GM21390 (cell line): ENCODE measurements at regions not wholly inside any gene's neighbourhood (a gene's known extent, or its start where the extent isn't known, plus 50 kb on each side); places are given as distances from the start of the nearest gene placed in this dataset.

ENCODE experiments used
- ATAC-seq: cut with Tn5 transposase; IDR thresholded peaks from one replicate; pipeline ENCODE4 v1.9.1; 2021; ENCODE audit not compliant: unreplicated experiment

DNA sequence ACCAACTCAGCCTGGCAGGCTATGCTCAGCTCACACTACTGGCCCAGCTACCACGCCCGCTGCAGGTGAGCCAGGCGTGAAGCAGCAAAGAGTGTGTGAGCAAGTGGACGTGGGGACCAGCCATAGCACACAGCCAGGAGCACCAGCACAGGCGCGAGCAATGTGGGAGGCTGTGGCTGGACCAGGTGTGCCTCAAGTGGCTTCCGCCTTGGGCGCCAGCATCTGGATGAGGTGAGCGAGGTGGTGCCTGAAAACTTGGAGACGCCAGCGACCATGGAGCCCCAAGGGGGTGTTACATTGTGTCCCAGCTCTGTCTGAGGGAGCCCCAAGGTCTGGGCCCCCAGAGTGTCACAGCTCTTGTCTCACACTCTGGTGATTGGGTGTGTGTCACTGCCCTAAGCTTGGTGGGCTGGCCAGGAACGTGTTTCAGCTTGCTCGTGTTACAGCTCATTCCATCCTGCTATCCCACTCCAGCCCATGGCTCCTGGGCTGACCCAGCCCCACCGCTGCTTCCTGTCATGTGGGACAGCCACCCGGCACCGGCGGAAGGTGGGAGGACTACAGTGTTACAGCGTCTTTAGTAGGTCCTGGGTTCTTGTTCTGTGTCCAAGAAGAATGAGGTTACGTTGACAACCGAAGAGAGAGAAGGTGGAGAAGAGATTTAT is 508.0 kb upstream of the MMS22L start:
- ATAC-seq = no peak

- no peak for ATAC-seq
Observed at GRCh38 chr6:97805596-97805995, 522.6 kb upstream of the MMS22L start.

DNA sequence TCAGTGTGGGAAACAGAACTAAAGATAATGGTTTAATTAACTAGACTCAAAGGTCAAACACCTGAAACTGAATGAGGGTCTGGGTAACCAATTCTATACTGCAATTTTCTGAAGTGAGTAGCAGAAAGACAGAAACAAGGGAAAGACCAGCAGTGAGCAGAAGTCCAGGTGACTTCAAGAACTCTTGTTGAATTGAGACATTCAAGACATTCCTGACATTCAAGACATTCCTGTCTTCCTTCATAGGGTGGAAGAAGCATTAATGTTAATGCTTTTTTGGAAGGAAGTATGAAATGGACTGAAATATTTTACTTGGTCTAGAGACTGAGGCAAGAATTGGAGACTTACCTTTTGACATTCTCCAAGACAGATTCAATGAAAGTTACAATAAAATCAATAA is 529.9 kb upstream of the MMS22L start:
- ATAC-seq = no peak

DNA sequence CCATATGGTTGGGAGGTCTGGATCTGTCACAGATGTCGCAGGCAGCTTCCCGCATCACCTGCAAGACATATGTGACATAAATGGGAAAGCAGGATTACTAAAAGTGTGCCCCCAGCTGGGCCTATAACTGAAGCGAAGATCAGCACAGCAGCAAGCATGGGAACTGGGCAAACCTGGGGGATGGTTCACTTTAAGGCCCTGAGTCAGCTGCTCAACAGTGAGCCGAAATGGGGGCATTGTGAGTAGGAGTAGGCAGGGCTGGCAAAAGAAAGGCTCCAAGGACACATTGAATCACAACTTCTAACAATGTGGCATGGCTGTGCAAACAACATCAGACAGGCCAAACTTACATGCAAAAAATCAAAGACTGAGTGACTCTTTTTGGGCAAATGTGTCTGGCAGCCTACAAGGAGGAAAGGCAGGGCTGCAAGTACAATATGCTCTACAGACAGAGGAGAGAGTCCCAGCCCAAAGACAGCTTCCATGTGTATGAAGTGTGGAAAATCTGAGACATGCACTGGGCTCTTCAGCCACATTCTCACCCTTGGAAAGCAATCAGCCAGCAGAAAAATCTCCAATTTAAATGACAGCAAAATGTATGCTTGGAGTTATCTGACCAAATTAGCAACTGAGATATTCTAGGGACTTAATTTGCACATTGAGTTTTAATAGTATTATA is 531.0 kb upstream of the MMS22L start:
- no peak for ATAC-seq

DNA sequence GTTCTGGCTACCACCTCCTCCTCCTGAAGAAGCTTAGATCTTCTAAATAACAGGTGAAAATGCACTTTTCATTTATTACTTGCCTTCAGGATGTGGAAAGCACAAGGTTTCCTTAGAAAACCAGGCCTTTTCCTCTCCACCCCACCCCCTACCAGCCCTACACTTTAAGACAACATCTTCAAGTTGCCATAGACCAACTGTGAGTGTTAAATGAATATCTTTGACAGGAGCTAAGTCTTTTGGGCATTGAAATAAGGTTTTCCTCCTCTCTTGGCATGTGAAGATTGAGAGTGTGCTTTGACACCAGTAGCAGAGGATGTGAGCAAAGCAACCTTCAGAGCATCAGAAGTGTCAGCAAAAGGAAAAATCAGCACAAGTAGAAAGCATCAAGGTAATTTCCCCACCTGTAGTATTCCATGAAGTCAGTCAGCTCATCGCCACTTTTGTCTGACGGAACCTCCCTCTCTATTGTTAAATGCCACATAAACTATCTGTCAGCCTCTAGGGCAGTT is 532.3 kb upstream of the MMS22L start:
- ATAC-seq = no peak

- ATAC-seq = no peak
Observed at GRCh38 chr6:97816526-97816925, 533.5 kb upstream of the MMS22L start.

- no peak for ATAC-seq
Observed at GRCh38 chr6:97819710-97820109, 536.7 kb upstream of the MMS22L start.

- ATAC-seq = no peak
Observed at GRCh38 chr6:97820400-97820799, 537.4 kb upstream of the MMS22L start.

DNA sequence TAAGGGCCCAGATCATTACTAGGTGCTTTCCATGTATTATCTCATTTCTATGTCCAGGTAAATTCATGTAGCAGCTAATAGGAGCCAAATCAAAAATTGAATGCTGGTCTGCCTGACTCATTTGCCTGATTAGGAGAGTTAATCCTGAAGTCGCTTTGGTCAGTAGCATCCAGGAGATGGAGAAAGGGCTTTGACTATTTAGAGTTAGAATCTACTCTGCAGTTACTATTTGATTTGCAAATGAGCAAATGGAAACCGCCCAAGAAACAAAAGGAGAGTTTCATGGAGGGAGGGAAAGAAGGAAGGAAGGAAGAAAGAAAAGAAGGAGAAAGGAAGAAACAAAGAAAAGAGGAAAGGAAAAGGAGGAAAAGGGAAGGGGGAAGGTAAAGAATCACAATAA is 539.6 kb upstream of the MMS22L start:
- no peak for ATAC-seq

- ATAC-seq = no peak
Observed at GRCh38 chr6:97841763-97842162, 558.7 kb upstream of the MMS22L start.

- ATAC-seq = no peak
Observed at GRCh38 chr6:97842521-97842920, 559.5 kb upstream of the MMS22L start.

DNA sequence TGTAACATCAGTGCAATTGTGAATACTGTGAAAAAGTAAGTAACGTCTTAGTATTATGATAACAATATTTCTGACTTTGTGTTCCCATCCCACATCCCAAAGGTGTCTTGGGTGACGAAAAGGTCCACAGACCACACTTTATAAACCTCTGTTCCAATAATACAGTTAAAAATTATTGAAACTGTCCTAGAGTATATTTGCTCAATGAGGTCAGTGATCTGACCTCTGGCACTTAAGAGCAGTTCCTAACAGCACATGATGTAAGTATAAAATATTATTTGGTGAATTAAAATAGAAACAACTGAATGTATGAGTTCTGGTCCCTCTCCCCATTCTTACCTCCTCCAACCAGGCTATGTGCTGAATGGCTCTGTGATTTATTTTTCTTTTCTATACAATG is 566.4 kb upstream of the MMS22L start:
- no peak for ATAC-seq

DNA sequence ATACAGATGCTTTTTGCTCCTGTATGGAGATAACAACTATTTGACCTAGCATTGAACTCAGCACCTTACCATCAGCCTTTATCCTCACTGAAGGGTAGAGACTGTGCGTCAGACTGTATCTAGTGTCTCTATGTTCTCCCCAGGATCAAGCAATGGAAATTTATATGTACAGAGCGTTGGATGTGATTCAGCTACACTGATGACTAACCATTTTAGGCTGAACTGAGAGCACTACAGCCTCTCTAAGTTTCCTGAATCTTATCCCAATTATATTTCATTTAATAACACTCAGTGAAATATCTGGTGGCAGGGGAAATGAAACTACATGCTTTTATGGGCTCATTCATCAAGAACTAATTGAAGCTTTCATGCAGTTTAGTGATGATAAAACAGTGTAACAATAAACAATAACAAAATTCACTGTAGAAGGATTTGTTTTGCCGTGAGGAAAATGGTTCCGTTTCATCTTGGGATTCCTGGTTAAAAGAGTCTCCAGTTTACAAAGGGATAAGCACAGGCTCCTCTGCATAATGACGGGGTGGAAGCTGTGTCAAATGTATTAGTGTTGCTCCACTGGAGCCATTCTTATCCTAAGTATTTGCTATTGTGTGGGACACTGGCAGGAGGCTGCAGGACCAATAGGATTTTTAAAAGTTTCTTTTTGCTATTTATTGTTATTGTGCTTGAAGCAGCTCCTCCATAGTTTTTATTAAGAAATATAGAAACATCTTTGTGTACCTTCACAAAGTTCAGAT is 567.6 kb upstream of the MMS22L start:
- ATAC-seq = no peak

GRCh38 chr6:97863697-97864096 is 580.7 kb upstream of the MMS22L start:
- ATAC-seq = no peak

- ATAC-seq = no peak
Observed at GRCh38 chr6:97864366-97864765, 581.4 kb upstream of the MMS22L start.

DNA sequence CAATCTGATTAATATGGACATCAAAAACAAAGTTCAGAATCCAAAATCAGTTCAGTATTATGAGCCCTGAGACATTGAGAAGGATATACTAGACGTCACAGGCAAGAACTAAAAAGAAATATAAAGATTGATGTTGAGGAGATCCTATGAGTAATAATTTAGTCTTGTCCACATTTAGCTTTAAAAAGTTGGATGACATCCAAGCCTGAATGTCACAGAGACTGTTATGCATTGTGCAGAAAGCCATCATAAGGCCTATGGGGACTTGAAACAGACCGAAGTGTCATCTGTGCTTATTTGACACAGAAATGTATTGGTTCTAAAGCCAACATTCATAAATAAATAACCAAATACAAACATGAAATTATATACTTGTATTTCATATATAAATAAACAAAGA is 581.8 kb upstream of the MMS22L start:
- no peak for ATAC-seq

DNA sequence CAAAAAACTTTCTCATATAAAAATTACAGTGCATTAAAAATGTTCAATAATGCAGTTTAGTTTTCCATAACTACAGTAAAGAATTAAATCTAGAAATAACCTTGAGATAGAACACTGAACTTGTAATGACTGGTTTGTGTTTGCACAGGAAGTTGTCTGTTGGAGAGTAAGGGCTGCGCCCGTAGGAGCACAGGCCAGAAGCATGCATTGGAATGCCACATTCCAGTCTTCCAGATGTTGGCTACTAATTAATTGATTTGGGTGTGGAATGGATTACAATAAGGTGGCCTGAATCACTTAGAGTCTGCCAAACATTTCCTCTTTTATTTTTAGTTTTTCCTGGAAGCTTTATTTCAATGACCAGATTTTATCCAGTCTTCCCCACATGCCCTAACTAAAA is 582.6 kb upstream of the MMS22L start:
- no peak for ATAC-seq

GRCh38 chr6:97866616-97867015 is 583.6 kb upstream of the MMS22L start:
- no peak for ATAC-seq

DNA sequence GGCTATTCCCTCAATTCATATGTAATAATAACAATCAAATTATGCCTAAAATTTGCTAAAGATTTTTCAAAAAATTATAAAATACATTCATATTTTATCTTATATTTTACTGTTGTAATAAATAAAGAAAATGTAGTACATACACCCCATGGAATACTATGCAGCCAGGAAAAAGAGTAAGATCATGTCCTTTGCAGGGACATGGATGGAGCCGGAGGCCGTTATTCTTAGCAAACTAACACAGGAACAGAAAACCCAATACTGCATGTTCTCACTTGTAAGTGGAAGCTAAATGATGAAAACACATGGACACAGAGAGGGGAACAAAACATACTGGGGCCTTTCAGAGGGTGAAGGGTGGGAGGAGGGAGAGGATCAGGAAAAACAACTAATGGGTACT is 584.2 kb upstream of the MMS22L start:
- ATAC-seq = no peak

GRCh38 chr6:97870273-97870672 is 587.3 kb upstream of the MMS22L start:
- ATAC-seq = no peak

- no peak for ATAC-seq
Observed at GRCh38 chr6:97876711-97877110, 593.7 kb upstream of the MMS22L start.

- ATAC-seq = no peak
Observed at GRCh38 chr6:97882755-97883154, 599.7 kb upstream of the MMS22L start.
